Loucy (cell line): ENCODE measurements at regions not wholly inside any gene's neighbourhood (a gene's known extent, or its start where the extent isn't known, plus 50 kb on each side); places are given as distances from the start of the nearest gene placed in this dataset.

Experiments
- EZH2phosphoT487 ChIP-seq: fragments of 200-600 bp; IDR thresholded peaks from 2 replicates; pipeline ENCODE4 v1.6.1; 2018; ENCODE audit warnings: antibody characterized with exemption, mild to moderate bottlenecking, moderate library complexity, borderline replicate concordance
- TF ChIP-seq, protein P1 (sequence below): fragments of 200-600 bp; sonication (generic); conservative IDR thresholded peaks from 2 replicates; pipeline ENCODE4 v1.5.1; 2014; ENCODE audit warnings: mild to moderate bottlenecking, antibody characterized with exemption, low read length

DNA sequence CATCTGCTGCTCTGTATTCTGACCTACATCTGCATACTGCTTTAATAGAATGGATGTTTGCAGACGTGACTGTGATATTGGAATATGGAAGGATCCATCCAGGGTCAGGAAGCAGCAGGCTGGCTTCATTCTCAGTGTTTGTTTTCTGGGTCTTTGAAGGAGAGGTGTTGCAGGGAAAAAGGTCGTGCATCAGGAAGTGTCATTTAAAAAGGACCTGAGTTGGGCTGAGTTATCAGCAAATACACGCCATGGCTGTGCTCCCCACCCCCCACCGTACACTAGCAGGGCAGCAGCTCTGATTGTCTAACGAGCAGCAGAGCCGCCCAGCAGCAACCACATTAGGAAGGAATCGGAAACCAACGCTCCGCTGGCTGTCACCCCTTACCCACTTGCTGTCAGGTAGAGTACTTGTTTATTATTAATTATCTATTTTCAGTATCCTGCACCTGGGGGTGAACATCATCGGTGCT is 63.1 kb upstream of the STEAP1B start:
- TF ChIP-seq, protein P1, sequence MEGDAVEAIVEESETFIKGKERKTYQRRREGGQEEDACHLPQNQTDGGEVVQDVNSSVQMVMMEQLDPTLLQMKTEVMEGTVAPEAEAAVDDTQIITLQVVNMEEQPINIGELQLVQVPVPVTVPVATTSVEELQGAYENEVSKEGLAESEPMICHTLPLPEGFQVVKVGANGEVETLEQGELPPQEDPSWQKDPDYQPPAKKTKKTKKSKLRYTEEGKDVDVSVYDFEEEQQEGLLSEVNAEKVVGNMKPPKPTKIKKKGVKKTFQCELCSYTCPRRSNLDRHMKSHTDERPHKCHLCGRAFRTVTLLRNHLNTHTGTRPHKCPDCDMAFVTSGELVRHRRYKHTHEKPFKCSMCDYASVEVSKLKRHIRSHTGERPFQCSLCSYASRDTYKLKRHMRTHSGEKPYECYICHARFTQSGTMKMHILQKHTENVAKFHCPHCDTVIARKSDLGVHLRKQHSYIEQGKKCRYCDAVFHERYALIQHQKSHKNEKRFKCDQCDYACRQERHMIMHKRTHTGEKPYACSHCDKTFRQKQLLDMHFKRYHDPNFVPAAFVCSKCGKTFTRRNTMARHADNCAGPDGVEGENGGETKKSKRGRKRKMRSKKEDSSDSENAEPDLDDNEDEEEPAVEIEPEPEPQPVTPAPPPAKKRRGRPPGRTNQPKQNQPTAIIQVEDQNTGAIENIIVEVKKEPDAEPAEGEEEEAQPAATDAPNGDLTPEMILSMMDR, result no peak
- no peak for TF ChIP-seq EZH2phosphoT487
